WTC11 (cell line): ENCODE measurements at regions not wholly inside any gene's neighbourhood (a gene's known extent, or its start where the extent isn't known, plus 50 kb on each side); places are given as distances from the start of the nearest gene placed in this dataset.

ENCODE experiments used
- ATAC-seq: fragments of 200-7000 bp; cut with Tn5 transposase; 2 replicates; pipeline ENCODE4 v1.10.0; 2021; ENCODE audit warnings: mild to moderate bottlenecking, moderate library complexity
- CTCF ChIA-PET: fragments of 300-600 bp; sonication (Branson Sonifier 250); formaldehyde crosslinking; loops from one replicate; lab custom pipeline; 2021; ENCODE audit warnings: antibody characterized with exemption; lab: Charles Lee
- POLR2A ChIA-PET: fragments of 350-600 bp; sonication (Branson Sonifier 250); formaldehyde crosslinking; loops from one replicate; lab custom pipeline; 2021; ENCODE audit warnings: antibody characterized with exemption; lab: Charles Lee
- DNase-seq: peaks from one replicate; pipeline ENCODE4 v3.0.0; 2021; ENCODE audit warnings: low spot score
- H3K27ac Mint-ChIP-seq: 2 replicates; pipeline ENCODE4 v1.8.0; 2021; ENCODE audit warnings: mixed read lengths
- H3K27me3 Mint-ChIP-seq: 2 replicates; pipeline ENCODE4 v1.8.0; 2021; ENCODE audit warnings: low read depth, mild to moderate bottlenecking, moderate library complexity, mixed read lengths
- H3K36me3 Mint-ChIP-seq: 2 replicates; pipeline ENCODE4 v1.8.0; 2021; ENCODE audit warnings: mixed read lengths
- H3K4me1 Mint-ChIP-seq: 2 replicates; pipeline ENCODE4 v1.8.0; 2022; ENCODE audit warnings: mixed read lengths
- H3K4me3 Mint-ChIP-seq: 2 replicates; pipeline ENCODE4 v1.8.0; 2021; ENCODE audit warnings: mild to moderate bottlenecking, moderate library complexity, mixed read lengths
- H3K9me3 Mint-ChIP-seq: 2 replicates; pipeline ENCODE4 v1.8.0; 2021; ENCODE audit warnings: mixed read lengths
- CREB1 ChIP-seq: sonication (generic); formaldehyde crosslinking; IDR thresholded peaks from 2 replicates; pipeline ENCODE4 v1.8.0; 2023; ENCODE audit warnings: mild to moderate bottlenecking, missing genetic modification reagents
- ERG ChIP-seq: fragments of 250-450 bp; sonication (Bioruptor Pico); IDR thresholded peaks from 2 replicates; pipeline ENCODE4 v1.8.0; 2021; ENCODE audit warnings: mild to moderate bottlenecking
- JAZF1 ChIP-seq: fragments of 250-450 bp; sonication (Bioruptor Pico); IDR thresholded peaks from 2 replicates; pipeline ENCODE4 v1.9.0; 2021; ENCODE audit warnings: moderate library complexity, mild to moderate bottlenecking, inconsistent platforms
- KAT7 ChIP-seq: sonication (generic); formaldehyde crosslinking; IDR thresholded peaks from 2 replicates; pipeline ENCODE4 v1.8.1; 2023; ENCODE audit warnings: missing genetic modification reagents, mild to moderate bottlenecking, borderline replicate concordance
- NFE2L1 ChIP-seq: sonication (generic); formaldehyde crosslinking; IDR thresholded peaks from 2 replicates; pipeline ENCODE4 v1.8.1; 2023; ENCODE audit warnings: missing genetic modification reagents
- OVOL2 ChIP-seq: fragments of 250-450 bp; sonication (Bioruptor Pico); IDR thresholded peaks from 2 replicates; pipeline ENCODE4 v1.9.0; 2021; ENCODE audit warnings: mild to moderate bottlenecking, borderline replicate concordance
- SMAD4 ChIP-seq: sonication (generic); formaldehyde crosslinking; IDR thresholded peaks from 2 replicates; pipeline ENCODE4 v1.8.0; 2022; ENCODE audit warnings: mild to moderate bottlenecking, missing genetic modification reagents
- USF1 ChIP-seq: sonication (generic); formaldehyde crosslinking; IDR thresholded peaks from 2 replicates; pipeline ENCODE4 v1.8.0; 2022; ENCODE audit warnings: mild to moderate bottlenecking, missing genetic modification reagents
- ZNF317 ChIP-seq: sonication (generic); formaldehyde crosslinking; IDR thresholded peaks from 2 replicates; pipeline ENCODE4 v1.8.1; 2023; ENCODE audit warnings: low read depth, mild to moderate bottlenecking, moderate library complexity, missing genetic modification reagents, borderline replicate concordance
- ZNF512 ChIP-seq: sonication (generic); formaldehyde crosslinking; IDR thresholded peaks from 2 replicates; pipeline ENCODE4 v1.8.1; 2022; ENCODE audit warnings: missing genetic modification reagents, borderline replicate concordance
- ZNF532 ChIP-seq: fragments of 250-450 bp; sonication (Bioruptor Pico); IDR thresholded peaks from 2 replicates; pipeline ENCODE4 v1.9.0; 2021; ENCODE audit warnings: mild to moderate bottlenecking, borderline replicate concordance
- ZNF671 ChIP-seq: fragments of 250-450 bp; sonication (Bioruptor Pico); IDR thresholded peaks from 2 replicates; pipeline ENCODE4 v1.8.0; 2021; ENCODE audit warnings: mild to moderate bottlenecking

- CTCF ChIA-PET = no interaction called here
- 0 out of 2 replicates have a peak, but pooled peaks cover 3% of the 10 kb centered on the region for H3K4me1 Mint-ChIP-seq
- no peak overlapping the region for H3K27ac Mint-ChIP-seq
These were observed 681.5 kb downstream of the LRRIQ3 start for GRCh38 chr1:73516451-73516850.

GRCh38 chr1:73511038-73511437, 686.9 kb downstream of the LRRIQ3 start:
- no peak for DNase-seq

More at GRCh38 chr1:73516451-73516850, 681.5 kb downstream of the LRRIQ3 start:
- DNase-seq (no peak), ATAC-seq (no peak)
- Mint-ChIP-seq H3K36me3 (no peaks in the 10 kb centered on the region), H3K9me3 (no peaks in the 10 kb centered on the region), H3K4me3 (no peak overlapping the region), H3K27me3 (no peaks in the 10 kb centered on the region)
- POLR2A ChIA-PET = interaction anchor here (0.6 kb wide), 1 partner anchor 91 kb away, joined by 4 read pairs; no protein-coding TSS in a partner anchor
- TF ChIP-seq JAZF1 (no peak), ZNF532 (no peak), USF1 (CRISPR knock-in tag) (no peak), SMAD4 (CRISPR knock-in tag) (no peak)

GRCh38 chr1:73500154-73500553, 697.8 kb downstream of the LRRIQ3 start:
- POLR2A ChIA-PET = no interaction called here
- H3K4me3 Mint-ChIP-seq = no peak overlapping the region
- DNase-seq = no peak
- H3K36me3 Mint-ChIP-seq = no peaks in the 10 kb centered on the region
- TF ChIP-seq CREB1 (CRISPR knock-in tag) = no peak
- TF ChIP-seq ZNF671 (CRISPR knock-in tag) = no peak
- no peak for TF ChIP-seq ERG
- no peak for TF ChIP-seq NFE2L1 (CRISPR knock-in tag)
- no peak for TF ChIP-seq KAT7 (CRISPR knock-in tag)
- TF ChIP-seq ZNF512 (CRISPR knock-in tag) = no peak
- TF ChIP-seq SMAD4 (CRISPR knock-in tag) = no peak
- H3K4me1 Mint-ChIP-seq = 0 out of 2 replicates have a peak, but pooled peaks cover 5% of the 10 kb centered on the region
- CTCF ChIA-PET = no interaction called here
- no peak overlapping the region for H3K27ac Mint-ChIP-seq
- H3K9me3 Mint-ChIP-seq = no peaks in the 10 kb centered on the region
- no peaks in the 10 kb centered on the region for H3K27me3 Mint-ChIP-seq
- ATAC-seq = no peak

More at GRCh38 chr1:73511038-73511437, 686.9 kb downstream of the LRRIQ3 start:
- ATAC-seq = peak; percentile 38; the same call in 1 of the 2 replicates
- ChIA-PET POLR2A (no interaction called here), CTCF (no interaction called here)
- Mint-ChIP-seq H3K36me3 (no peaks in the 10 kb centered on the region), H3K4me3 (no peak overlapping the region), H3K27ac (no peak overlapping the region), H3K9me3 (no peaks in the 10 kb centered on the region), H3K27me3 (no peaks in the 10 kb centered on the region), H3K4me1 (no peaks in the 10 kb centered on the region)
- TF ChIP-seq ZNF317 = no peak
- TF ChIP-seq OVOL2 (CRISPR knock-in tag) = no peak
- TF ChIP-seq USF1 (CRISPR knock-in tag) = no peak
